Neural progenitor cell (in vitro differentiated cells): ENCODE measurements at regions not wholly inside any gene's neighbourhood (a gene's known extent, or its start where the extent isn't known, plus 50 kb on each side); places are given as distances from the start of the nearest gene placed in this dataset.

ENCODE experiments used
- CTCF ChIP-seq: fragments of 200-600 bp; sonication (generic); IDR thresholded peaks from 2 replicates; pipeline ENCODE4 v1.5.1; 2017; ENCODE audit warnings: antibody characterized with exemption, mild to moderate bottlenecking
- EZH2 ChIP-seq: fragments of 200-600 bp; sonication (generic); IDR thresholded peaks from 2 replicates; pipeline ENCODE4 v1.6.1; 2017; ENCODE audit warnings: antibody characterized with exemption, mild to moderate bottlenecking, moderate library complexity
- EZH2phosphoT487 ChIP-seq: fragments of 200-600 bp; sonication (generic); IDR thresholded peaks from 2 replicates; pipeline ENCODE4 v1.6.1; 2017; ENCODE audit warnings: antibody characterized with exemption

GRCh38 chr2:14905571-14905970 lies 273.1 kb downstream of the LRATD1 start:
- TF ChIP-seq CTCF, result no peak
- no peak for TF ChIP-seq EZH2phosphoT487
- TF ChIP-seq EZH2, result no peak
